ENCODE measurements at regions not wholly inside any gene's neighbourhood (a gene's known extent, or its start where the extent isn't known, plus 50 kb on each side); places are given as distances from the start of the nearest gene placed in this dataset.
A peak's percentile ranks its signal among the peaks of the same experiment; 100 is the strongest.

DNA sequence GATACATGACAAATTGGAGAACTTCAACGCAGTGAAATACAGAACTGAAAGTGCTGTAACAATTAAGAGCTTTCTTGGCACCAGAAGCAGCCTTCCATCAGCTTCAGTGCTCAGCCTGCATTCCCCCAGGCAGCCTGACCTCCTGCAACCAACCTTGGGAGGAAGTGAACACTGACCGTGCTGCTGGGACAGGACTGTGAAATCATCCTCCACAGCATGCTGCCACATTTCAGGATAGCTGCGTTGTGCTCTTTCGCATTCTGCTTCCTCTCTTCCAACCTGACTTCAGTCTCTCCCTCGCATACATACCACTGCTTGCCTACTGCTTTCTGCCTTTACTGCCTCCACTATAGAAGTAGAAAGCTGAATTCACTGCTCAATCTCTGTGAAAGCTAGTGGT is 388.6 kb downstream of the RWDD3 start:
- H3K4me3 ChIP-seq (ENCODE audit: low read depth, low read length): no peak overlapping the region
- TF ChIP-seq, protein P1, sequence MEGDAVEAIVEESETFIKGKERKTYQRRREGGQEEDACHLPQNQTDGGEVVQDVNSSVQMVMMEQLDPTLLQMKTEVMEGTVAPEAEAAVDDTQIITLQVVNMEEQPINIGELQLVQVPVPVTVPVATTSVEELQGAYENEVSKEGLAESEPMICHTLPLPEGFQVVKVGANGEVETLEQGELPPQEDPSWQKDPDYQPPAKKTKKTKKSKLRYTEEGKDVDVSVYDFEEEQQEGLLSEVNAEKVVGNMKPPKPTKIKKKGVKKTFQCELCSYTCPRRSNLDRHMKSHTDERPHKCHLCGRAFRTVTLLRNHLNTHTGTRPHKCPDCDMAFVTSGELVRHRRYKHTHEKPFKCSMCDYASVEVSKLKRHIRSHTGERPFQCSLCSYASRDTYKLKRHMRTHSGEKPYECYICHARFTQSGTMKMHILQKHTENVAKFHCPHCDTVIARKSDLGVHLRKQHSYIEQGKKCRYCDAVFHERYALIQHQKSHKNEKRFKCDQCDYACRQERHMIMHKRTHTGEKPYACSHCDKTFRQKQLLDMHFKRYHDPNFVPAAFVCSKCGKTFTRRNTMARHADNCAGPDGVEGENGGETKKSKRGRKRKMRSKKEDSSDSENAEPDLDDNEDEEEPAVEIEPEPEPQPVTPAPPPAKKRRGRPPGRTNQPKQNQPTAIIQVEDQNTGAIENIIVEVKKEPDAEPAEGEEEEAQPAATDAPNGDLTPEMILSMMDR (IDR thresholded peaks at IDR 0.05; ENCODE audit: control insufficient read depth, extremely low read depth, insufficient read depth): no peak
- DNase-seq (ENCODE audit: low read depth): no peak

DNA sequence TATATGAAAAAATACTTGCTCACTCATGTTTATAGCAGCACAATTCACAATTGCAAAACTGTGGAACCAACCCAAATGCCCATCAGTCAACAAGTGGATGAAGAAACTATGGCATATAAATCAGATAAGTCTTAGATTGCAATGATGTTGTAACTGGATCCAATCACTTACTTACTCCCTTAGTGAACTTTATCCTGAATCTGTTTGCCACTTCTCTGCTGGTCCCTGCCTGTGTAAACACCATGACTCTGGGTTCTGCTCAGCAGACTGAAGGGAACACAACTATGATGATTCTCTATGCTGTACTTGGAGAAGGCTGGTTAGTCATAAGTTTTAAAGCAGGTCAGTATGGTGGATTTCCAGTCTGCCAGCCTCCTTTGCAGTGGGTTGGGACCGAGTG is 391.2 kb downstream of the RWDD3 start:
- no peak for DNase-seq (ENCODE audit: low read depth)
- no peak overlapping the region for H3K4me3 ChIP-seq (ENCODE audit: low read depth, low read length)

DNA sequence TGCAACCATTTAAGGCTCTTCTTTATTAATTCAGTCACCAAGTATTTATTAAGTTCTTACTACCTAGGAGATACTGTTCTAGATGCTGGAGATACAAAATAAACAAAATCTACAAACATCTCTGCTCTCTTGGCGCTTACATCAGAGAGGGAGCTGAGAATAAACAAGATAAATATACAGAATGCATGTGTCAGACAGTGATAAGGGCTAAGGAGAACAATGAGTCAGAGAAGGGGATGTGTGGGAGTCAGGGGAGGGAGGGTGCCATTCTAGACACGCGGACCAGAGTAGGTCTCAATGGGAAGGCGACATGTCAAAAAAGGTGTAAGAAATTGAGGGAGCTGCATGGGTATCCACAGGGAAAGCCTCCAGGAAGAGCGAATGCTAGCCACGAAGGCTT is 393.2 kb downstream of the RWDD3 start:
- no peak overlapping the region for H3K4me3 ChIP-seq (ENCODE audit: low read depth, low read length)
- DNase-seq (ENCODE audit: low read depth): no peak
- TF ChIP-seq, protein P1 (IDR thresholded peaks at IDR 0.05; ENCODE audit: control insufficient read depth, extremely low read depth, insufficient read depth): no peak

More for the DNA sequence above, 391.2 kb downstream of the RWDD3 start:
- TF ChIP-seq, protein P1 (IDR thresholded peaks at IDR 0.05; ENCODE audit: control insufficient read depth, extremely low read depth, insufficient read depth): no peak

DNA sequence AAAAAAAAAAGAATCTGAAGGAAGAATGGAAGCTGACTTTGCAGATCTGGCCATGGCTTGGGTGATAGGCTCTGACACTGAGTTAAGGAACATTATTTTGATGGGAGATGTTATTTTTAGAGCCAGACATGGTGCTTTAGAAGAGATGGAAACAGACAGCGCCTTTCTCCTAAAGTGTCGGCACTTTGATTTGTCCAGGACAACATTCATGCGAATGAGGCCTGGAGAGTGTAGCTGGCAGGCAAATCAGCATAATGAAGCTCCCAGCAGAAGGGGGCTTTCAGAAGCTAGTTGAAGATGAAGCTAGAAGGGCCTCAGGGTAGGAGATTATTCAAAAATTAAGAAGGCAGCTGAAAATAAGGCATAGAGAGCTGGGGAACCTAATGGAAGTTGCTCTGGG is 397.7 kb downstream of the RWDD3 start:
- DNase-seq (ENCODE audit: low read depth): no peak
- H3K4me3 ChIP-seq (ENCODE audit: low read depth, low read length): no peak overlapping the region
- TF ChIP-seq, protein P1 (IDR thresholded peaks at IDR 0.05; ENCODE audit: control insufficient read depth, extremely low read depth, insufficient read depth): no peak

DNA sequence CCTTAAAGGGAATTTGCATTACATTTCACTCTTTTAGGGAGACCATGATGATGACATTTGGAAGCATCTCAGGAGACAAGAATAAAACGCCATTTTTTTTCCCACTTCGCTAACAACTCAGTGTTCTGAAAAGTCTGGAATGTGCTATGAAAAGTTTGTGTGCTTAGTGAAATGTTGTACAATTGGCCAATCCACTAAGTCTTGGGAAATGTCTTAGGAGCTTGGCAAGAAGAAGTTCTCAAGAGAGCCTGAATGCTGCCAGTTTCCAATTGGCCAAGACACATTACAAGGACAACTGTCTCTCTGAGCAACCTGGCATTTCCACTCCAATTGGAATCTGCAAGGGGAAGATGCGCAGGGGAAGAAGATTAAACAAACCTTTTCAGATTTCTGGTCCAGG is 401.8 kb downstream of the RWDD3 start:
- DNase-seq (ENCODE audit: low read depth): no peak
- no peak overlapping the region for H3K4me3 ChIP-seq (ENCODE audit: low read depth, low read length)
- TF ChIP-seq, protein P1 (IDR thresholded peaks at IDR 0.05; ENCODE audit: control insufficient read depth, extremely low read depth, insufficient read depth): no peak

DNA sequence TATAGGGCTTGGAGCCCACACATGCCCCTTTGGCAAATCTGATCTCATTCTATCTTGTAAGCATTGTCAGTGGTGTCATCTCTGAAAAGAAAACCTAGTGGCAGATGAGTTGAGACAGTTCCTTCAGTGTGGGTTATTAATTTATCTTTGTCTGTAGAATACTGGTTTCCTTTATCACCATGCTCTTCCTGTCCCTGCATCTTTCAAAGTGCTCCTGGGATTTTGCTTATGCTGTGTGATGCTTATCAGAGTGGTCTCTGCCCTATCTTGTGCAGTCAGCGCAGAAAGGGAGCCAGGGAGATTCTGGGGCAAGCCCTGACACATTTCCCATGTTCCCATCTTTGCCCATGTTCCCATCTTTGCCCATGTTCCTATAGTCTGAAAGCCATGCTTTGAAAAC is 402.9 kb downstream of the RWDD3 start:
- TF ChIP-seq, protein P1 (IDR thresholded peaks at IDR 0.05; ENCODE audit: control insufficient read depth, extremely low read depth, insufficient read depth): no peak
- DNase-seq (ENCODE audit: low read depth): no peak

DNA sequence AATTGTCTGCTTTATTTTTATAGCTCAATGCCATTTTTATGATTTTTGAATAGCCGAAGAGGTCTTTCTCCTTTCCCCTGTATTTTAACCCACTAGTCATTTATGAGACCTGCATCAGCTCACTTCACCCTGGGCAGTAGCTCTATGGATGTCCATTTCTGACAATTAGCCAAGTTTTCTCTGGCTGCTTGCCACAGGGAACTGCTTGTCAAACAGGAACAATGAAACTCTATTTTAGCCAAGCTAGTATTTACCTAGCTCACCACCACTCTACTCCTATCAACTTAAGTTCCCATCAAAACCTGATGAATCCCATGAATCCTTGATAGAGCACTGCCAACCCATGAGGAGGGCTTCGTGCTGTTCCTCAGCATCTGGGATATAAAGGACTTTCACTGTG is 406.7 kb downstream of the RWDD3 start:
- TF ChIP-seq, protein P1 (IDR thresholded peaks at IDR 0.05; ENCODE audit: control insufficient read depth, extremely low read depth, insufficient read depth): no peak
- peak; percentile 89 for DNase-seq (ENCODE audit: low read depth)

More for the DNA sequence above, 402.9 kb downstream of the RWDD3 start:
- no peak overlapping the region for H3K4me3 ChIP-seq (ENCODE audit: low read depth, low read length)

More for the DNA sequence above, 406.7 kb downstream of the RWDD3 start:
- H3K4me3 ChIP-seq (ENCODE audit: low read depth, low read length): no peak overlapping the region
